ENCODE measurements at regions not wholly inside any gene's neighbourhood (a gene's known extent, or its start where the extent isn't known, plus 50 kb on each side); places are given as distances from the start of the nearest gene placed in this dataset.

DNA sequence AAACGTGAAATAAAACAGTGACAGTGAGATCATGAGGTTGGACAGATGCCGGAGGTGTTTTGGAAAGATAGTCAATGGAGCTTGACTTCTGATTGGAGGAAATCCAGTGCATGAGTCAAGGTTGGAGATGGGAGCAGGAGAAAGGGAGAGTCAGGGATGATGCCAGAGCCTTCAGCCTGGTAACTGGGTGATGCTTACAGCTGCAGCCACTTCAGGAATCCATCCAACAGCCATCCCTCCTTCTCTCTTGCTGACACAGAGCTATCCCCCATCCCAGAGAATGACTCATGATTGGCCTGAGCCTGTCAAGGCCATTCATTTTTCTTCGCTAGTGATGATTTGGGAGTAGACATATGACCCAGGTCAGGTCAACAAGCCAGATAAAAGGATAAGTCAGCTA lies 112.8 kb downstream of the SAMD5 start:
- no peak for DNase-seq (ENCODE audit: low read depth, low spot score)

DNA sequence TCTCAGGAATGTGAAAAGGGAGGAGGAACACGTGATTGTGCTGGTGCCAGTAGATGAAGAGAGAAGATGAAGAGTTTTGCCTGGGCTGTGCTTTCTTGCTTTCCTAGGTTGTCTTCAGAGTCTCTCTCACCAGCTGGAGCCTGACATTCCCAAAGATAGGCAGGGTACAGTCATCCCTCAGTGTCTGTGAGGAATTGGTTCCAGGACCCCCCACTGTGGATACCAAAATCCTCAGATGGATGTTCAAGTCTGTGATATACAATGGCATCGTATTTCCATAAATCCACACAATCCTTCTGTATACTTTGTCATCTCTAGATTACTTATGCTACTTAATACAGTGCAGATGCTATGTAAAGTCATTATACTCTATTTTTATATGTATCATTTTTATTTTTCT lies 113.5 kb downstream of the SAMD5 start:
- no peak for DNase-seq (ENCODE audit: low read depth, low spot score)

DNA sequence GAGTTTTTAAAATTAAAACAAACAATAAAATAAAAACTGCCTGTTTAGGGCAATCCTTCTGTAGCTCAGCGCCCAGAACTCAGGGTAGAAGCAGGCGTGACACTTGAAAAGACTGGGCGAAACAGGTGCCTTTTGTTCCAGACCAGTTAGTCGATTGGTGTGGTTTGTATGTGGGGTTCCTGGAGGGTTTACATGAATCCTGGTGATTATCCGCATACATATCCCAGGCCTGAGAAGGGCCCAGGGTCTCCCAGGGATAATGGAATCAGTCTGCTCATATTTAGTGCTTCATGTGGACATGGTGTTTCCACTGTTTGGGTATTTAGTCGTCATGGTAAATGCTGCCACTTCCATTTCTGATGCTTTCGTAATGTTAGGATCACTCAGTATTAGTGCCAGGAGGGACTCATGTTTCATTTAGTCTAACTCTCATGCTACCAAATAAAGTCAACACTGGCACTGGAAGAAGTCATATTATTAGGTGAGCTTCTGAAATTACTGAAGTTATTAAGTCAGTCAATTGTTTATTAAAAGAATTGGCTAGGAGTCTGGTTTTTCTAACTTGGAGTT lies 116.5 kb downstream of the SAMD5 start:
- DNase-seq (ENCODE audit: low read depth, low spot score) = no peak

DNA sequence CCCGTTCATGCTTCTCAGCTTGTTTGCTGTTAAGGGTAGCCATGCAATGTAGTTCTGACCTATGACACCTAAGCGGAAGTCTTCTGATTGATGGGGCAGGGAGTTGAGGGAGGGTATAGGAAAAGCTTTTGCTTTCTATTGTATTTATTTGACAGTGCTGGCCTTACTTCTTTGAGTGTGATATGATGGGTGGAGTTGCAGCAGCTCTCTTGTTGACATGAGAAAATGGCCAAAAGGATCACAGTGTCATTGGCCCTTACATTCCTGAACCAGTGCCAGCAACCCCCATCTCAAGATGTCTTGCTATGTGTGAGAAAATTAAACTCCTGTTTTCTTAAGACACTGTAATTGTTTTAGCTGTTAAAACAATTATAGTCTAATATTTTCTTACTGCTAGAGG lies 117.5 kb downstream of the SAMD5 start:
- no peak for DNase-seq (ENCODE audit: low read depth, low spot score)

GRCh38 chr6:147627411-147627810 lies 118.9 kb downstream of the SAMD5 start:
- DNase-seq (ENCODE audit: low read depth, low spot score) = no peak

GRCh38 chr6:147633191-147633590 lies 124.7 kb downstream of the SAMD5 start:
- DNase-seq (ENCODE audit: low read depth, low spot score) = no peak

DNA sequence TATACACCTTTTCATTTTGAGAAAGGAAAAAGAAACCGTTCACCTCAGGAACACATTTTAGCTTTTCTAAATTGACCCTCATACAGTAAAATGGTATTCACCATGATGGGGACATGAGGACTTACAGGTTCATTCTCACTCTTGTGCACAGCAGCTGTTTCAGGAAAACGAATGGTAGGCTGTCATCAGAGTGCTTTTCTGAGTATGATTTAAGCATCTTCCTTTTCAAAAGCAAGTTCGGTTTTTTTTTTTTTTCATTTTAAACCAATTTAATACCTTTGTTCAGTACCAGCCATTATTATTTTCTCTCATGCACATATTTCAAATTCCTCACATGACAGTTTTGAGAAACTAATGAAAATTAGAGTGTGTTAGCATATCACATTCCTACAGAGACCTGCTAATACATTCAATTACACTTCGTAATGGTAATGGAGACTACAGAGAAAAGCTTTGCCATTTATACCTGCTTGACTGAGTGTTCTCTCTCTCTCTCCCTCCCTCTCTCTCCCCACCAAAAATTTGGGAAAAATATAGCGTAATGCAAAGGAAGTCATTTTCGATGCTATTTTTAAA lies 129.2 kb downstream of the SAMD5 start:
- DNase-seq (ENCODE audit: low read depth, low spot score) = no peak

DNA sequence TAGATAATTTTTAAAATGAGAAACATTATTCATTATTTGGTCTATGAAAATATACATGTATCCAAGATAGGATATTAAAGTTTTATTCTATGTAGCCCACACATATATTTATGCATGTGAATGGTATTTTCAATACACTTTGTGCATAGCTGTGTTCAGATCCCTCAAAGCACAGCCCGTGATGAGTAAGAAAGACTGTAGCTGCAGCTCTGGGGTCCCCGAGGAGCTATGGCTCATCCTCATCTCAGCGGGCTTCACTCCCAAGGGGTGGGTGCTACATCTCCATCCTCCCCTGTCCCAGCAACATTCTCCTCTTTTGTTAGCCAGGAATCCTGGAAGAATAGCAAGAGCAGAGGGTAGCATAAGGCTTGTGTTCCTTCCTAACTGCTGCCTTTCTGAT lies 130.8 kb downstream of the SAMD5 start:
- no peak for DNase-seq (ENCODE audit: low read depth, low spot score)

- DNase-seq (ENCODE audit: low read depth, low spot score) = no peak
Measured at GRCh38 chr6:147640606-147641005, 132.1 kb downstream of the SAMD5 start.

DNA sequence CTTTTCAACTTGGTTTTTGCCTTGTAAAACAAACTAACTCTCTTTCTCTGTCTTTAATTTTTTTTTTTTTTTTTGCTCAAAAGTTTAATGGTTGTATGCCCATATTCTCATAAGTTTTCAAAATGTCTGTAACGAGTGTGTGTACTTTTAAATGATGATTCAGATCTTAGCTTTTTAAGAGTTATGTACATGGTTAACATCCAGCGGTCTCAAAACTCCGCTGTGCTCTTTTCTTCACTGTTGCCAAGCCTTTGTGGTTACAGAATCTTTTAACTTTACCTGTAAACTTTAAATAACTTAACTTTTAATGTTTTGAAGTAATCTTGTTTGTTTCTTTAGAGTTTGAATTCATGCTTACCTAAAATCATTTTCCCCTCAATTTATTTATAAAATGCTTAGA lies 133.0 kb downstream of the SAMD5 start:
- no peak for DNase-seq (ENCODE audit: low read depth, low spot score)

DNA sequence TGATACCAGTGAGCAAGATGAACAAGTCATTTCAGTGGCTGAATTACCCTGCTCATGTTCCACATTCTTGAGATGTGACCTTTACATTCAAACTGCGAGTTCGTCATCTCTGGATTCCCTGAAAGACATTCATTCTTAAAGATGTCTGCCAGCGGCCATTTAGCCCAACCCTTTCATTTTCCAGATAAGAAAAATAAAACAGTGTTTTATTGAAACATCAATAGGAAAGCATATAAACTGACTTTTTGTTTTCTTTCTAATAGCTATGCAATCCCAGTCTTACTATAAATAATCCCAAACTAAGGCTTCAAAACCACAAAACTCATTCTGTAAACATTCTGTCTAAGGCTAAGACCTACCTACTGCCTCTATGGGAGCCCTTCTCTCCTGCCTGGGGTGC lies 134.0 kb downstream of the SAMD5 start:
- DNase-seq (ENCODE audit: low read depth, low spot score) = no peak

DNA sequence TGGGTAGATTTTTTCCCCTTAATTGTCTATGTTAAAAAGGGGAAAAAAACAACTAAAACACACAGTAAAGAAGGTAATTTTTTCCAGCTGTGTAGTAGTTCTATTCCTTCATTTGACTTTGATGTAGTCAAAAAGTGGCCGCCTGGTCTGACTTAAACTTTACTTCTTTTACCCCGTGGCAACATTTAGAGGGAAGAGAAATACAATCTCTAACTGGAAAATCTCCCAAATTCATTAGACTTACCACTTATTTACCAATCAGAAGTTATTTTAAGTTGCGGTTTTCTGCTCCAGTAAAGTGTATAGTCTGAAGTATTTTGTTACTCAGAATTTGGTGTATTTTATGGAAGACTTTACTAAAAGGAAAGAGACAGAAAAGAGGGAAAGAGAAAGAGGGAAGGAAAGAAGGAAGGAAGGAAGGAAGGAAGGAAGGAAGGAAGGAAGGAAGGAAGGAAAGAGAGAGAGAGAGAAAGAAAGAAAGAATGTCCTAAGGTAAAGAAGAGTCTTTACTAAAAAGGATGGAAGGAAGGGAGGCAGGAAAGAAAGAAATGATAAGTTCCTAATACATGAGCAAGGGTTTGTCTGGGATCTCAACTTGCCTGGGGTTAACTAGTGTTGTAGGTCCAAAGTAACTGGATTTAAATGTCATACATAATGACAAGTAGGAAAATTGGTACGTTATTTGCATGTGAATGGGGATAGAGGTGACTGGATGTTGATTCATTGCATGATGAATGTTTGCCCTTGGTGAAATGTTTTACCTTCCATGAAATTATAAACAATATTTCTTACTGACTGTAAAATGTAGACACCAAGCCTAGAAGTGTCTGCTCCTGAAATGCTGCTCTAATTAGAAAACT lies 135.1 kb downstream of the SAMD5 start:
- no peak for DNase-seq (ENCODE audit: low read depth, low spot score)

GRCh38 chr6:147648916-147649315 lies 140.4 kb downstream of the SAMD5 start:
- DNase-seq (ENCODE audit: low read depth, low spot score) = no peak

DNA sequence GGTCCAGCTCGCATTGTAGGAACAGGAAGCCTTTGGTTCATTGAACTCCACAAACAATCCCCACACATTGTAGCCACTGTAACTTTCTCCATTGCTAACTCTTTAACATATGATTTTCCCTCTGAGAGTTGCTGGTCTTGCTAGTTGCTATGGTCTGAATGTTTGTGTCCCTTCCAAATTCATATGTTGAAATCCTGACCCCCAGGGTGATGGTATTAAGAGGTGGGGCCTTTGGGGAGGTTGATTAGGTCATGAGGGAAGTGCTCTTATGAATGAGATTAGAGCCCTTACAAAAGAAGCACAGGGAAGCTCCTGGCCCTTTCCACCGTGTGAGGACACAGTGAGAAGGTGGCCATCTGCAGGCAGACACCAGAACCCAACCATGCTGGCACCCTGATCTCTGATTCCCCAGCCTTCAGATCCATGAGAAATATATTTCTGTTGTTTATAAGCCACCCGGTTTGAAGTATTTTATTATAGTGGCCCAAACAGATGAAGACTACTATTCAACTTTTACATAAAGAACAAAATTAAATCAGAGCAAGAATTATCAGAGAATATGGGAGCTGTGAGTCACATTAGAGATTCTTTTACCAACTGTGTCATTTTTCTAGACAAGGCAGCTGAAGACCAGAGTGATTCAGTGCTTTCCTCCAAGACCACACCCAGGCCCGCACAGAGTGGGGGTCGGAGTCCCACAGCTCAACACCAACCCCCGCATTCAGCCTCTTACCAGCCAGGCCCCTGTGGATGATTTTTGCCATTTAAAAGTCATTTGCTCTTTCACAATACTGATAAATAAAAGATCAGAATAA lies 143.0 kb downstream of the SAMD5 start:
- peak; percentile 15 for DNase-seq (ENCODE audit: low read depth, low spot score)

DNA sequence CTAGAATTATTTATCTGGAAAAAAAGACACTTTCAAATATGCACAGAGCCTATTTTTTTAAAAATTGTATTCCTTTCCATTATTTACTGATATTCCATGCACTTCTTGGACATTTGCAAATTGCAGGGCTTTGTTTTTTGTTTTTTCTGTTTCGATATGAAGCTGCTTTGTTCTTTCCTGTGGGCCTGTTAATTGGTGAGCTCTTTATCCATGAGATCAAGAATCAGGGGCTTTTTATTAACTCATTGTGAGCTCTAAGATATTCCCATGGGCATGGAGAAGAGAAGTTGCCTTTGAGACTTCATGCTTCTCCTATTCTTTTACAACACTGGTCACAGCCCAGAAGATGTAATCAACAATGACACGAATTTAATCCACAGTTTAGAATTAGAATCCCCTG lies 145.1 kb downstream of the SAMD5 start:
- DNase-seq (ENCODE audit: low read depth, low spot score) = no peak

DNA sequence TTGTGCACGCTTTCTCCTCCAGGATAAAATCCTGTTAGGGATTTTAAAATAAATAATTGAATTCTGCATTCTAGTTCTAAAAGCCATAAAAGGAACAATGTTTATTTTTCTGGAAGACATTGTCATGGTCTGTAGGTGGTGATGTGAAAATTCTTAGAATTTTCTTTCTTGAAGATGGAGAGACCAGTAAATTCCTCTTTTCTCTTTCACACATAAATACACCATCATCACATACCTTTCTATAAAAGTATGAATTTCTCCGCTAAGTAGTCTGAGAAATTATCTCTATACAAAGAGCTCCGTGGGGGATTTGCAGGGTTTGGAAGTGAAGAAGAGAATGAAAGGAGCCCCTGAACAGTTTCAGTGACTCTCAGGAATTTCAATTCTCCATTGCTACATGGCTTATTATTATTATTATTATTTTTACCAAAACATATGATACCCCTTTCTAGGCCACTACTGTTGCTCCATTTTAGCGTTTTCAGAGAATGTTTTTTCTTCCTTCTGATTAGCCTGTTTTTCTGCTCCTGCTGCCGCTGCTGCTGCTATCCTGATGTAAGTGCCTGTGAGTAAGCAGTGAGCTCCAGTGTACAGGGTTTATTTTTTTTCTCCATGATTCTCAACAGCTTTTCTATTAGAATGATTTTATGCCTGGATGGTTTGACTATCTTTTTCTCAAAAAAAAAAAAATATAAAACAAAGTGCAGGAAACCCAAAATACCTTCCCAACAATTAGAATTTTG lies 145.8 kb downstream of the SAMD5 start:
- no peak for DNase-seq (ENCODE audit: low read depth, low spot score)

GRCh38 chr6:147660334-147661311 lies 152.1 kb downstream of the SAMD5 start:
- DNase-seq (ENCODE audit: low read depth, low spot score) = no peak

DNA sequence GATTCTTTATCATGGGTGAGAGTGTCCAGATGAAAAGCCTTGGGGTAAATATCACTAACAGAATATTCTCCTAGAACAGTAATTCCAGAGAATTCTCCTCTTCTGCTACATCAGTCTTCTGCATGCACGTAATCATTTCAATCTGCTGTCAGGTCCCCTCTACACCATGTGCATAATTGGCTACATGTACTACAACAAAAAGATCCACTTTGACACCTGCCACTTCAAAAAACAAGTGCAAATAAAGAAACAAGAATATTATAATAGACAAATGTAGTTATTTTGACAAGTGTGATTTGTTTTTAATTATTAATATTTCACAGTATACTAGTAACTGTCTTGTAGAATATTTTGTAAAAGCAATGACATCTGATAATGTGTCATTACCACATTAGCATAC lies 154.2 kb downstream of the SAMD5 start:
- DNase-seq (ENCODE audit: low read depth, low spot score) = no peak

GRCh38 chr6:147664092-147664491 lies 155.6 kb downstream of the SAMD5 start:
- DNase-seq (ENCODE audit: low read depth, low spot score) = no peak

DNA sequence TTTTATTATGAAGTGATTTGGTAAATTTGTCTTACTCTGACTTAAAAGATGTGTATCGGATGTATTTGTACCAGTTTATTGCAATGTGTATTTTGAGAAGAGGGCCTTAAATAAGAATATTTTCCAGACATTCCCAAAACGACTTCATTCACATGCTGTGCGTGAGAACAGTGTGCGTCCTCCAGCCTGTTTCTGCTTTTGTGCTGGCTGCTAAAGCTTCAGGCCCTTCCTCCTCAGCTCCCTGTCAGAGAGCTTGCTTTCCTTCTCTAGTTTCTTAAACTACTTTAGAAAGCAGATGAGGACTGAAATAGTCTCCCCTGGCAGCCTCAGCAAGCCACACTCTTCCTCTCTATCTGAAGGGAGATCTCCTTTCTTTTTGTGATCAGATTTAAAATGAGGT lies 157.8 kb downstream of the SAMD5 start:
- DNase-seq (ENCODE audit: low read depth, low spot score) = no peak
